DND-41 (cell line): ENCODE measurements at regions not wholly inside any gene's neighbourhood (a gene's known extent, or its start where the extent isn't known, plus 50 kb on each side); places are given as distances from the start of the nearest gene placed in this dataset.

Experiments used
- CTCF ChIP-seq: IDR thresholded peaks from 2 replicates; pipeline ENCODE4 v1.5.1; 2012; ENCODE audit warnings: borderline replicate concordance, low read length, moderate library complexity, mild to moderate bottlenecking; ENCODE audit not compliant: poor library complexity, severe bottlenecking; ENCODE audit errors: extremely low read depth
- EZH2 ChIP-seq: IDR thresholded peaks from 3 replicates; pipeline ENCODE4 v1.6.1; 2012; ENCODE audit warnings: borderline replicate concordance, low read depth, mild to moderate bottlenecking, moderate library complexity, low read length, inconsistent platforms; ENCODE audit not compliant: severe bottlenecking

- TF ChIP-seq EZH2, result no peak
- TF ChIP-seq CTCF, result no peak
These were observed 293.9 kb upstream of the DEFB115 start for GRCh38 chr20:30963591-30963990.
